GM18867 (cell line): ENCODE measurements at regions not wholly inside any gene's neighbourhood (a gene's known extent, or its start where the extent isn't known, plus 50 kb on each side); places are given as distances from the start of the nearest gene placed in this dataset.
"Not testable (repeated sequence)": the region's sequence is repeated elsewhere in the genome, so short reads cannot be mapped to it uniquely, and the experiment has no call there.

Experiments
- ATAC-seq: cut with Tn5 transposase; IDR thresholded peaks from one replicate; pipeline ENCODE4 v1.9.1; 2021; ENCODE audit warnings: mild to moderate bottlenecking, moderate library complexity; ENCODE audit not compliant: unreplicated experiment

- not testable (repeated sequence) for ATAC-seq
Observed at GRCh38 chr2:134062235-134062634, 191.6 kb upstream of the MGAT5 start.

- ATAC-seq: not testable (repeated sequence)
Observed at GRCh38 chr2:134063916-134064315, 190.0 kb upstream of the MGAT5 start.

GRCh38 chr2:134070281-134070741, 183.6 kb upstream of the MGAT5 start:
- ATAC-seq: no peak

- no peak for ATAC-seq
Observed at GRCh38 chr2:134072341-134072740, 181.5 kb upstream of the MGAT5 start.

- ATAC-seq: no peak
Observed at GRCh38 chr2:134073023-134073422, 180.8 kb upstream of the MGAT5 start.

- no peak for ATAC-seq
Observed at GRCh38 chr2:134074619-134075018, 179.3 kb upstream of the MGAT5 start.

GRCh38 chr2:134075204-134075603, 178.7 kb upstream of the MGAT5 start:
- ATAC-seq: no peak

- no peak for ATAC-seq
Observed at GRCh38 chr2:134078354-134078753, 175.5 kb upstream of the MGAT5 start.

- peak; percentile 99 for ATAC-seq
Observed at GRCh38 chr2:134079373-134079772, 174.5 kb upstream of the MGAT5 start.

GRCh38 chr2:134080386-134081089, 173.3 kb upstream of the MGAT5 start:
- no peak for ATAC-seq

- ATAC-seq: no peak
Observed at GRCh38 chr2:134081238-134081938, 172.5 kb upstream of the MGAT5 start.

GRCh38 chr2:134083548-134083947, 170.3 kb upstream of the MGAT5 start:
- no peak for ATAC-seq

- no peak for ATAC-seq
Observed at GRCh38 chr2:134086594-134087219, 167.2 kb upstream of the MGAT5 start.

GRCh38 chr2:134087371-134087921, 166.4 kb upstream of the MGAT5 start:
- ATAC-seq: peak; percentile 77

GRCh38 chr2:134089454-134089853, 164.4 kb upstream of the MGAT5 start:
- no peak for ATAC-seq

GRCh38 chr2:134097740-134098139, 156.1 kb upstream of the MGAT5 start:
- no peak for ATAC-seq

GRCh38 chr2:134098321-134098720, 155.6 kb upstream of the MGAT5 start:
- ATAC-seq: no peak

- no peak for ATAC-seq
Observed at GRCh38 chr2:134099273-134099672, 154.6 kb upstream of the MGAT5 start.

- no peak for ATAC-seq
Observed at GRCh38 chr2:134103196-134103595, 150.7 kb upstream of the MGAT5 start.

- ATAC-seq: no peak
Observed at GRCh38 chr2:134104754-134105153, 149.1 kb upstream of the MGAT5 start.

- no peak for ATAC-seq
Observed at GRCh38 chr2:134107402-134107801, 146.5 kb upstream of the MGAT5 start.

GRCh38 chr2:134108113-134108512, 145.8 kb upstream of the MGAT5 start:
- ATAC-seq: no peak
